ENCODE measurements at regions not wholly inside any gene's neighbourhood (a gene's known extent, or its start where the extent isn't known, plus 50 kb on each side); places are given as distances from the start of the nearest gene placed in this dataset.

GRCh38 chr13:83621765-83622421 is 260.4 kb downstream of the SLITRK1 start:
- in situ Hi-C loops (cut with MboI; ENCODE audit: low sequenced_read_pairs) = no loop called here

GRCh38 chr13:83620530-83621220 is 261.6 kb downstream of the SLITRK1 start:
- in situ Hi-C loops (cut with MboI; ENCODE audit: low sequenced_read_pairs) = no loop called here
- no peaks in the 10 kb centered on the region for H3K27me3 ChIP-seq (ENCODE audit: low read depth)
- H3K36me3 ChIP-seq (replicated peaks) = no peaks in the 10 kb centered on the region
- H3K9me3 ChIP-seq = no peaks in the 10 kb centered on the region
- no peaks in the 10 kb centered on the region for H3K4me1 ChIP-seq
- no peak for DNase-seq (ENCODE audit: low spot score in 2 of 2)
- H3K4me3 ChIP-seq = no peak overlapping the region

More at GRCh38 chr13:83621765-83622421, 260.4 kb downstream of the SLITRK1 start:
- Histone ChIP-seq H3K36me3 (replicated peaks) (no peaks in the 10 kb centered on the region), H3K27me3 (ENCODE audit: low read depth) (no peaks in the 10 kb centered on the region), H3K9me3 (no peaks in the 10 kb centered on the region), H3K4me1 (no peaks in the 10 kb centered on the region), H3K4me3 (no peak overlapping the region)
- DNase-seq (ENCODE audit: low spot score in 2 of 2) = no peak

- no peaks in the 10 kb centered on the region for H3K9me3 ChIP-seq
- no peak for DNase-seq (ENCODE audit: low spot score in 2 of 2)
- no peaks in the 10 kb centered on the region for H3K4me1 ChIP-seq
- no peaks in the 10 kb centered on the region for H3K36me3 ChIP-seq (replicated peaks)
- in situ Hi-C loops (cut with MboI; ENCODE audit: low sequenced_read_pairs) = no loop called here
- H3K27me3 ChIP-seq (ENCODE audit: low read depth) = no peaks in the 10 kb centered on the region
- H3K4me3 ChIP-seq = no peak overlapping the region
Measured at GRCh38 chr13:83618966-83619365, 263.3 kb downstream of the SLITRK1 start.

- no peaks in the 10 kb centered on the region for H3K36me3 ChIP-seq (replicated peaks)
- in situ Hi-C loops (cut with MboI; ENCODE audit: low sequenced_read_pairs) = no loop called here
- DNase-seq (ENCODE audit: low spot score in 2 of 2) = no peak
- H3K4me1 ChIP-seq = no peaks in the 10 kb centered on the region
- H3K4me3 ChIP-seq = no peak overlapping the region
- no peaks in the 10 kb centered on the region for H3K27me3 ChIP-seq (ENCODE audit: low read depth)
- no peaks in the 10 kb centered on the region; the same call in 1 of the 2 replicates for H3K9me3 ChIP-seq
Measured at GRCh38 chr13:83613524-83613923, 268.8 kb downstream of the SLITRK1 start.

- Histone ChIP-seq H3K4me3 (no peak overlapping the region), H3K9me3 (no peaks in the 10 kb centered on the region), H3K27me3 (ENCODE audit: low read depth) (no peaks in the 10 kb centered on the region), H3K4me1 (no peaks in the 10 kb centered on the region), H3K36me3 (replicated peaks) (no peaks in the 10 kb centered on the region)
- DNase-seq (ENCODE audit: low spot score in 2 of 2) = no peak
- in situ Hi-C loops (cut with MboI; ENCODE audit: low sequenced_read_pairs) = no loop called here
Measured at GRCh38 chr13:83601539-83601938, 280.7 kb downstream of the SLITRK1 start.

GRCh38 chr13:83592095-83592494 is 290.2 kb downstream of the SLITRK1 start:
- Histone ChIP-seq H3K36me3 (replicated peaks) (no peaks in the 10 kb centered on the region), H3K4me1 (no peaks in the 10 kb centered on the region), H3K4me3 (no peak overlapping the region), H3K9me3 (no peaks in the 10 kb centered on the region), H3K27me3 (ENCODE audit: low read depth) (no peaks in the 10 kb centered on the region)
- in situ Hi-C loops (cut with MboI; ENCODE audit: low sequenced_read_pairs) = no loop called here
- DNase-seq (ENCODE audit: low spot score in 2 of 2) = no peak

- no peaks in the 10 kb centered on the region for H3K9me3 ChIP-seq
- H3K4me3 ChIP-seq = no peak overlapping the region
- H3K27me3 ChIP-seq (ENCODE audit: low read depth) = no peaks in the 10 kb centered on the region
- H3K36me3 ChIP-seq (replicated peaks) = no peaks in the 10 kb centered on the region
- no peak for DNase-seq (ENCODE audit: low spot score in 2 of 2)
- no peaks in the 10 kb centered on the region for H3K4me1 ChIP-seq
- in situ Hi-C loops (cut with MboI; ENCODE audit: low sequenced_read_pairs) = no loop called here
Measured at GRCh38 chr13:83589814-83590213, 292.5 kb downstream of the SLITRK1 start.

GRCh38 chr13:83577183-83577582 is 305.1 kb downstream of the SLITRK1 start:
- Histone ChIP-seq H3K27me3 (ENCODE audit: low read depth) (no peaks in the 10 kb centered on the region), H3K9me3 (no peaks in the 10 kb centered on the region), H3K4me1 (no peaks in the 10 kb centered on the region), H3K4me3 (no peak overlapping the region), H3K36me3 (replicated peaks) (no peaks in the 10 kb centered on the region)
- DNase-seq (ENCODE audit: low spot score in 2 of 2) = no peak
- in situ Hi-C loops (cut with MboI; ENCODE audit: low sequenced_read_pairs) = no loop called here

- in situ Hi-C loops (cut with MboI; ENCODE audit: low sequenced_read_pairs) = no loop called here
- Histone ChIP-seq H3K4me1 (no peaks in the 10 kb centered on the region), H3K36me3 (replicated peaks) (no peaks in the 10 kb centered on the region), H3K9me3 (no peaks in the 10 kb centered on the region), H3K27me3 (ENCODE audit: low read depth) (no peaks in the 10 kb centered on the region), H3K4me3 (no peak overlapping the region)
- no peak for DNase-seq (ENCODE audit: low spot score in 2 of 2)
Measured at GRCh38 chr13:83568019-83568418, 314.3 kb downstream of the SLITRK1 start.

GRCh38 chr13:83563499-83563898 is 318.8 kb downstream of the SLITRK1 start:
- Histone ChIP-seq H3K27me3 (ENCODE audit: low read depth) (no peaks in the 10 kb centered on the region), H3K9me3 (no peaks in the 10 kb centered on the region), H3K36me3 (replicated peaks) (no peaks in the 10 kb centered on the region), H3K4me3 (no peak overlapping the region), H3K4me1 (no peaks in the 10 kb centered on the region)
- no peak for DNase-seq (ENCODE audit: low spot score in 2 of 2)
- in situ Hi-C loops (cut with MboI; ENCODE audit: low sequenced_read_pairs) = no loop called here

- Histone ChIP-seq H3K4me3 (no peak overlapping the region), H3K9me3 (no peaks in the 10 kb centered on the region), H3K27me3 (ENCODE audit: low read depth) (no peaks in the 10 kb centered on the region), H3K4me1 (no peaks in the 10 kb centered on the region), H3K36me3 (replicated peaks) (no peaks in the 10 kb centered on the region)
- DNase-seq (ENCODE audit: low spot score in 2 of 2) = no peak
- in situ Hi-C loops (cut with MboI; ENCODE audit: low sequenced_read_pairs) = no loop called here
Measured at GRCh38 chr13:83557845-83558244, 324.4 kb downstream of the SLITRK1 start.

- Histone ChIP-seq H3K27me3 (ENCODE audit: low read depth) (no peaks in the 10 kb centered on the region), H3K36me3 (replicated peaks) (no peaks in the 10 kb centered on the region), H3K4me3 (no peak overlapping the region), H3K4me1 (no peaks in the 10 kb centered on the region), H3K9me3 (no peaks in the 10 kb centered on the region)
- in situ Hi-C loops (cut with MboI; ENCODE audit: low sequenced_read_pairs) = no loop called here
- DNase-seq (ENCODE audit: low spot score in 2 of 2) = no peak
Measured at GRCh38 chr13:83549671-83550070, 332.6 kb downstream of the SLITRK1 start.

- no peak overlapping the region for H3K4me3 ChIP-seq
- no peak for DNase-seq (ENCODE audit: low spot score in 2 of 2)
- no peaks in the 10 kb centered on the region for H3K9me3 ChIP-seq
- no peaks in the 10 kb centered on the region for H3K27me3 ChIP-seq (ENCODE audit: low read depth)
- no peaks in the 10 kb centered on the region for H3K36me3 ChIP-seq (replicated peaks)
- no peaks in the 10 kb centered on the region for H3K4me1 ChIP-seq
- in situ Hi-C loops (cut with MboI; ENCODE audit: low sequenced_read_pairs) = no loop called here
Measured at GRCh38 chr13:83547043-83547442, 335.2 kb downstream of the SLITRK1 start.

- in situ Hi-C loops (cut with MboI; ENCODE audit: low sequenced_read_pairs) = no loop called here
- H3K9me3 ChIP-seq = no peaks in the 10 kb centered on the region
- H3K27me3 ChIP-seq (ENCODE audit: low read depth) = no peaks in the 10 kb centered on the region
- no peak for DNase-seq (ENCODE audit: low spot score in 2 of 2)
- no peak overlapping the region for H3K4me3 ChIP-seq
- H3K4me1 ChIP-seq = no peaks in the 10 kb centered on the region
- no peaks in the 10 kb centered on the region for H3K36me3 ChIP-seq (replicated peaks)
Measured at GRCh38 chr13:83546476-83546875, 335.8 kb downstream of the SLITRK1 start.

All from HAP-1 (cell line).